Lower leg skin (tissue), 3 donors: ENCODE measurements at regions not wholly inside any gene's neighbourhood (a gene's known extent, or its start where the extent isn't known, plus 50 kb on each side); places are given as distances from the start of the nearest gene placed in this dataset.
"Not testable (repeated sequence)": the region's sequence is repeated elsewhere in the genome, so short reads cannot be mapped to it uniquely, and the experiment has no call there.

Experiments used
- POLR2A ChIP-seq, 2 donors: fragments of 450-650 bp; IDR thresholded peaks; one replicate each; pipeline ENCODE4 v1.6.1; 2016 to 2017; ENCODE audit warnings: antibody characterized with exemption in 2 of 2, mild to moderate bottlenecking in 1 of 2, moderate library complexity in 1 of 2
- TF ChIP-seq, protein P1 (sequence below), 3 donors: fragments of 450-650 bp; IDR thresholded peaks; one replicate each; pipeline ENCODE4 v1.5.1; 2016; ENCODE audit warnings: antibody characterized with exemption in 3 of 3, mild to moderate bottlenecking in 3 of 3, moderate library complexity in 2 of 3

DNA sequence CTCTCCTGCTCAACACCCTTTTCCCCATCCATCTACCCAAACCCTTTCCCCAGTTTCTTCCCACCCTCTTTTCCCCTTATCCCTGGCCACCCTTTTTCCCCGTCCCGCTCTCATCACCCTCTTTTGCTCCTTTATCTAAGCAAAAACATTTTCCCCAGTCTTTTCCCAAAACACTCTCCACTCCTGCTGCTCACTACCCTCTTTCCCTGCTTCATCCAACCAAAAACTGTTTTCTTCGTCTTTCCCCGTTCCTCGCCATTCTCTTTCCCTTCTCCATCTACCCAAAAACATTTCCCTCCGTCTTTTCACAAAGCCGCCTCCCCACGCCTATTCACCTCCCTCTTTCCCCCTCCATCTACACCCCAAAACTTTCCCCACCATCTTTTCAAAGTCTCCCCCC, 80.9 kb upstream of the KCNJ18 start:
- not testable (repeated sequence) for TF ChIP-seq POLR2A (IDR thresholded peaks at IDR 0.05)
- TF ChIP-seq, protein P1, sequence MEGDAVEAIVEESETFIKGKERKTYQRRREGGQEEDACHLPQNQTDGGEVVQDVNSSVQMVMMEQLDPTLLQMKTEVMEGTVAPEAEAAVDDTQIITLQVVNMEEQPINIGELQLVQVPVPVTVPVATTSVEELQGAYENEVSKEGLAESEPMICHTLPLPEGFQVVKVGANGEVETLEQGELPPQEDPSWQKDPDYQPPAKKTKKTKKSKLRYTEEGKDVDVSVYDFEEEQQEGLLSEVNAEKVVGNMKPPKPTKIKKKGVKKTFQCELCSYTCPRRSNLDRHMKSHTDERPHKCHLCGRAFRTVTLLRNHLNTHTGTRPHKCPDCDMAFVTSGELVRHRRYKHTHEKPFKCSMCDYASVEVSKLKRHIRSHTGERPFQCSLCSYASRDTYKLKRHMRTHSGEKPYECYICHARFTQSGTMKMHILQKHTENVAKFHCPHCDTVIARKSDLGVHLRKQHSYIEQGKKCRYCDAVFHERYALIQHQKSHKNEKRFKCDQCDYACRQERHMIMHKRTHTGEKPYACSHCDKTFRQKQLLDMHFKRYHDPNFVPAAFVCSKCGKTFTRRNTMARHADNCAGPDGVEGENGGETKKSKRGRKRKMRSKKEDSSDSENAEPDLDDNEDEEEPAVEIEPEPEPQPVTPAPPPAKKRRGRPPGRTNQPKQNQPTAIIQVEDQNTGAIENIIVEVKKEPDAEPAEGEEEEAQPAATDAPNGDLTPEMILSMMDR (IDR thresholded peaks at IDR 0.05), result not testable (repeated sequence)
